GM19035 (cell line): ENCODE measurements at regions not wholly inside any gene's neighbourhood (a gene's known extent, or its start where the extent isn't known, plus 50 kb on each side); places are given as distances from the start of the nearest gene placed in this dataset.
"Not testable (repeated sequence)": the region's sequence is repeated elsewhere in the genome, so short reads cannot be mapped to it uniquely, and the experiment has no call there.

ENCODE experiments used
- ATAC-seq: cut with Tn5 transposase; IDR thresholded peaks from one replicate; pipeline ENCODE4 v1.9.1; 2021; ENCODE audit not compliant: unreplicated experiment

GRCh38 chr17:79560527-79560926, 50.3 kb downstream of the RBFOX3 start:
- ATAC-seq: no peak

DNA sequence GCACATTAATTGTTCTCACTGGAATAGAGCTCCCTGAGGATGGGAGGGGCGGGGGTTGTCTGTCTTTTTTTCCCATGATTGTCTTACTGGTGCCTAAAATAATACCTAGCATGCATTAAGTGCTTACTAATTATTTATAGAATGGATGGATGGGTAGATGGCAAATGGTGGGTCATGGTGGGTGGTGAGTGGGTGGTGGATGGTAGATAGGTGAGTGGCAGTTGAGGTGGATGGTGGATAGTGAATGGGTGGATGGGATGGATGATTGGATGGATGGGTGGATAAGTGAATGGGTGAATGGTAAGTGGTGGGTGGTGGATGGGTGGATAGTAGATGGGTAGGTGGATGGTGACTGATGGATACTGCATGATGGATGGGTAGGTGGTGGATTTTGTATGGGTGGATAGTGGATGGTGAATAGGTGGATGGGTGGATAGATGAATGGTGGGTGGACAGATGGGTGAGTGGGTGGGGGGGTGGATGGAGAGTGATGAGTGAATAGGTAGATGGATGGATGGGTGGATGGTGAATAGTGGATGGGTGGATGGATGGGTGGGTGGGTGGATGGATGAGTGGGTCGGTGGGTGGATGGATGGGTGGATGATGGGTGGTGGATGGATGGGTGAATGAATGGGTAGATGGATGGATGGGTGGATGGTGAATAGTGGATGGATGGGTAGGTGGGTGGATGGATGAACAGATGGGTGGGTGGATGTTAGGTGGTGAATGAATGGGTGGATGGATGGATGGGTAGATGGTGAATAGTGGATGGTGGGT, 51.6 kb downstream of the RBFOX3 start:
- ATAC-seq: no peak

DNA sequence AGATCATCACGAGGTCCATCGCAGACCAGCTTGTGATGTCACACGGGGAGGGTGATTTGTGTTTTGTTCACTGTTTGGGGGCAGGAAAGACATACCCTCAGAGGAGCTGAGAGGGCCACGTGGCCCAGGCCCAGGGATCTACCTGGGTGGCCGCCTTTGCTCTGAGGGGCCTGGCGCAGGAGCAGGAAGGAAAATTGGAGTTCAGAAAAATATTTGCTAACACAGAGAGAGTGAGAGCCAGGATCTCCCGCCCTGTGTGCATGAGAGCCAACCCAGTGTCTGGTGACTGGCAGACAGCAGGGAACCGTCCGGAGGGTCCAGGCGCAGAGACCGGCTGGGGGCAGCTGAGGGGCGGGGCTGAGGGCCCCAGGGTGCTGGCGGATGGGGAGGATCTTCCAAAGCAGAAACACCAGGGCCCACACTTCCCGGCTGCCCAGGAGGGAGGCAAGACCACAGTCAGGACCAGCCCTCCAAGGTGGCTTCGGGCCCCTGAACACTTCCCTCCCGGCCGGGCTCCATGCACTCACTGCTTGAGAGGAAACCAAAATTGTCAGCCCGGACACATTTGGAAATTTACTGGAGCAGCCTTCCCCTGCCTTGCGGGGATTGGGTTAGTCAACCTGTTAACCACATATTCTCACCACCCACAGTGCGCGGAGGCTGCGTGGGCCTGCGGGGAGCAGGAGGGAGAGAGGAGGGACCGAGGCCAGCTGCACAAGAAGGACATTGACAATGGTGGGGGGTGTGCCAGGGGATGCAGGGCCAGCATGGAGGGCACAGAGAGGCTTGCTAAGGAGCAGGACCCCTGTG, 52.6 kb downstream of the RBFOX3 start:
- ATAC-seq: no peak

GRCh38 chr17:79557276-79558090, 53.4 kb downstream of the RBFOX3 start:
- no peak for ATAC-seq

GRCh38 chr17:79556271-79556670, 54.6 kb downstream of the RBFOX3 start:
- no peak for ATAC-seq

DNA sequence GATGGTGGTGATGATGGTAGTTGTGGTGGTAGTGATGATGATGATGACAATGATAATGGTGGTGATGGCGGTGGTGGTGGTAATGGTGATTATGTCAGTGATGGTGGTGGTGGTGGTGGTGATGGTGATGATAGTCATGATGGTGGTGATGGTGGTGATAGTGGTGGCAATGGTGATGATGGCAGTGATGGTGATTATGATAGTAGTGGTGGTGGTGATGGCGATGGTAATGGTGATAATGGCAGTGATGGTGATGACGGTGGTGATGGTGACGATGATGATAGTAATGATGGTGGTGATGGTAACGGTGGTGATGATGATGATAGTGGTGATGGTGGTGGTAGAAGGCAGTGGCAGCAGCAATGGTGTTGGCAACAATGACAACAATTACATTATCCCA, 55.3 kb downstream of the RBFOX3 start:
- no peak for ATAC-seq

- not testable (repeated sequence) for ATAC-seq
Observed at GRCh38 chr17:79554346-79554745, 56.5 kb downstream of the RBFOX3 start.

DNA sequence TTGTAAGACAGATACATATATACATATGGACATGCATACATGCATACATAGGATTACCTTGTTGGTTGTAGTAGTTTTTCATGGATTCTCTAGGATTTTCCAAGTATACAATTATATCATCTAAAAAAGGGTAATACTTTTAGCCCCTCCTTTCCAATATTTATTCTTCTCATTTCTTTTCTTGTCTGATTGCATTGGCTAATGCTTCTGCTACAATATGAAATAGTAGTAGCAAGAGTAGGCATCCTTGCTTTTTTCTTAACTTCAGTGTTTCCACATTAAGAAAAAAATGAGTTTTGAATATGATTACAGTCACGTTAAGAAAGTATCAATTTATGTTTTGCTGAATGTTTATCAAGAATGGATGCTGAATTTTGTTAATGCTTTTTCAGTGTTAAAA, 58.0 kb downstream of the RBFOX3 start:
- no peak for ATAC-seq

- ATAC-seq: no peak
Observed at GRCh38 chr17:79552405-79552804, 58.4 kb downstream of the RBFOX3 start.

GRCh38 chr17:79549141-79549915, 61.5 kb downstream of the RBFOX3 start:
- no peak for ATAC-seq

DNA sequence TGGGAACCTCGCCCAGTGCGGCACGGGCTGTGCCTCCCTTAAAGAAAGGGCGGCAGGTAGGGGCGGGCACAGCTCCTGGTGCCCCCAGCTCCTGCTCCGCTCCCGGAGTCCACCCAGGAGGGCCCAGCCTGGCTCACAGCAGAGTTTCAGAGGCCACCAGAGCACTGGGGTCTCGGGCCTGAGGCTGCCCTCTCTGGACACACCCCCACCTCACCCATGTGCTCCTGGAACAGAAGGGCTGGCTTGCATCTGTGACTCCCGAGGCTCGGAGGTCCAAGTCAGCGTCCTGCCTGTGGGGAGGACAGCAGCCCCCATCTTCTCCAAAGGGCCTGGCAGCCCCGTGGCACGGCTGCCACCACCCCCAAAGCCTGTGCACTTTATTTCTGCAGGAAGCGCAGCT, 62.7 kb downstream of the RBFOX3 start:
- ATAC-seq: no peak

DNA sequence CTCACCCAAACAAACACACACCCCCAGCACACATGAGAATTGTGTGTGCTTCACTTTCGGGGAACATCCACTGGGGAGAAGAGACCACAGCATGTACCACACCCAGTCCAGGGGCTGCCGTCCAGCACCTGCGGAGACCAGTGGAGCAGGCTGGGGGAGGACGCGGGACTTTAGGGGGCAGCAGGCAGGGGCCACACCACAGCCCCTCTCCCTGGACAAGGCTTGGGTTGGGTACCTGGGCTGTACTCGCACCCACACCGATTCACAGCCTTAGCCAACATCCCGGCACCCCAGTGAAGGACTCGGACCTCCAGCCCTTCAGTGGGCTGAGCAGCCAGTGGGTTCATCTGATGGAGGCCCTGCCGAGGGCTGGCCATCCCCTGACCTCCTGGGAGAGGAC, 63.3 kb downstream of the RBFOX3 start:
- no peak for ATAC-seq

GRCh38 chr17:79547171-79547570, 63.7 kb downstream of the RBFOX3 start:
- not testable (repeated sequence) for ATAC-seq

DNA sequence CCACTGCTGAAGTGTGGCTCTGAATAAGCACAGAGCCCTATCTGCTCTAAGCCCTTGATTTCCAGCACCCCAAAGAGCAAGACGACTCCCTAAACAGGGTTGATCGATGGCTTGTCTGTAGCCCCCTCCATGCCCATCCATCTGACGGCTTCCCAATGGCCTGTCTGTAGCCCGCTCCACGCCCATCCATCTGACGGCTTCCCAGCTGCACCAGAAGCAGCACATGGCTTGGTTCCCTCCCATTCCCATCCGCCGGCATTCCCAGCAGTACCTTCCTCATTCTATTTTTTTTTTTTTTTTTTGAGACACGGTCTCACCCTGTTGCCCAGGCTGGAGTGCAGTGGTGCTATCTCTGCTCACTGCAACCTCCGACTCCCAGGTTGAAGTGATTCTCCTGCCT, 64.5 kb downstream of the RBFOX3 start:
- no peak for ATAC-seq

GRCh38 chr17:79545251-79546005, 65.4 kb downstream of the RBFOX3 start:
- ATAC-seq: no peak

DNA sequence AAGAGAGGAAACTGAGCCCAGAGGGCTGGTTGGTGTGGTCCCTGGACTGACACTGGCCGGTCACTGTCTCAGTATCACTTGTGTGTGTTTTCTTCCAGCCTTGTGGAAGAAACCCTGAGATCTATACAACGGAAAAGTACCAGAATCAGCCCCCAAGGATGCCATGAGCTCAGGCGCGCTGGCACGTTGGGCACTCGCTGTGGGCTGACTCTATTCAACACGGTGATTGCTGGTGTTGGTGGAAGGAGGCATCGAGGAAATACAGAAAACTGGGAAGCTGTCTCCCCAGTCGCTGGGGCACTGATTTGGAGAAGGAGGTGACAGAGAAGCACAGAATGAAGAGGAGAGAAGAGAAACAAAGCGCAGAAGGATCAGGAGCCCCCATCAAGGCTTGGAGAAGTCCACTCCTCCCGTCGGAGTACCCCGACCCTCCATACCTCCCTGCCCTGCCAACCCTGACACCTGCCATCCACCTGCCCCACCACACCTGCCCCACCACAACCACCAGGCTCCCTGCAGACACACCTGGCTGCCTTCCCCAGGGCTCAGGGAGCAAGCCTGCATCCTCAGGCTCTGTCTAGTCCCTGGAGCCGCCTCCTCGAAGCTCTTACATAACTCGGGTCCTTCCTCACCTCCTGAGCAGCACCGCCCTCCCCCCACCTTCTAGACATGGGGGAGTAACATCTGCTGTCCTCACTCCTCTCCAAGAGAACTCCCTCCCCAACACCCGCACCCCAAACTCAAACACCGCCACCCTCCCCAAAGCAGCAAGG, 66.5 kb downstream of the RBFOX3 start:
- no peak for ATAC-seq

- no peak for ATAC-seq
Observed at GRCh38 chr17:79543531-79543930, 67.3 kb downstream of the RBFOX3 start.

- ATAC-seq: no peak
Observed at GRCh38 chr17:79542718-79543117, 68.1 kb downstream of the RBFOX3 start.
